Fibroblast of lung (primary cell): ENCODE measurements at regions not wholly inside any gene's neighbourhood (a gene's known extent, or its start where the extent isn't known, plus 50 kb on each side); places are given as distances from the start of the nearest gene placed in this dataset.

Source experiments
- EZH2 ChIP-seq: IDR thresholded peaks from 2 replicates; pipeline ENCODE4 v1.5.1; 2012; ENCODE audit warnings: low read length, control low read depth, mild to moderate bottlenecking; ENCODE audit errors: missing control alignments
- TF ChIP-seq, protein P1 (sequence below), 2 donors: IDR thresholded peaks in 1 of 2; conservative IDR thresholded peaks in 1 of 2; 1 replicate in 1 of 2; 2 replicates in 1 of 2; pipeline ENCODE4 v1.5.1; 2011 to 2012; ENCODE audit warnings: low read length in 2 of 2, control low read depth in 1 of 2, inconsistent platforms in 1 of 2, low read depth in 1 of 2, mild to moderate bottlenecking in 1 of 2

DNA sequence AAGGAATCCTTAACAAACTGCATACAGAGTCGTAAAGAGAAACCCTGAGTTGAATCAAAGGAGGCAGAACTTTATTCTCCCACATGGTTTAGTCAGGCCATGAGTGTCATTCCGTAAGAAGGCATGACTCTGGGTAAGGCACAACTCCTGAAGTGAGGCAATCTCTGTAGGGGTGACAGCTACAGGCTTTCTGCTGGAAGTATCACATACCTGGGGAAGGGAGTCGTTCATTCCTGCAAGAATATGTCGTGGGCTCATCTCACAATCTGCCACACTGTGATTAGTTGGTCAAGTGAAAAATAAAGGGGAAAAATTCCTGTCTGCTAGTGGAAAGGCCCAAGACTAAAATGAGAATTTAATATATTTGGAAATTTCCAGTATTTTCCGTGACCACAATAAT lies 392.6 kb downstream of the POM121L12 start:
- TF ChIP-seq EZH2: no peak
- TF ChIP-seq, protein P1, sequence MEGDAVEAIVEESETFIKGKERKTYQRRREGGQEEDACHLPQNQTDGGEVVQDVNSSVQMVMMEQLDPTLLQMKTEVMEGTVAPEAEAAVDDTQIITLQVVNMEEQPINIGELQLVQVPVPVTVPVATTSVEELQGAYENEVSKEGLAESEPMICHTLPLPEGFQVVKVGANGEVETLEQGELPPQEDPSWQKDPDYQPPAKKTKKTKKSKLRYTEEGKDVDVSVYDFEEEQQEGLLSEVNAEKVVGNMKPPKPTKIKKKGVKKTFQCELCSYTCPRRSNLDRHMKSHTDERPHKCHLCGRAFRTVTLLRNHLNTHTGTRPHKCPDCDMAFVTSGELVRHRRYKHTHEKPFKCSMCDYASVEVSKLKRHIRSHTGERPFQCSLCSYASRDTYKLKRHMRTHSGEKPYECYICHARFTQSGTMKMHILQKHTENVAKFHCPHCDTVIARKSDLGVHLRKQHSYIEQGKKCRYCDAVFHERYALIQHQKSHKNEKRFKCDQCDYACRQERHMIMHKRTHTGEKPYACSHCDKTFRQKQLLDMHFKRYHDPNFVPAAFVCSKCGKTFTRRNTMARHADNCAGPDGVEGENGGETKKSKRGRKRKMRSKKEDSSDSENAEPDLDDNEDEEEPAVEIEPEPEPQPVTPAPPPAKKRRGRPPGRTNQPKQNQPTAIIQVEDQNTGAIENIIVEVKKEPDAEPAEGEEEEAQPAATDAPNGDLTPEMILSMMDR (conservative IDR thresholded peaks at IDR 0.05 in 1 of 2, IDR thresholded peaks at IDR 0.05 in 1 of 2; ENCODE audit: low read depth in 1 of 2, low read length in 2 of 2): no peak
